Pancreas (tissue), 10 donors: ENCODE measurements at regions not wholly inside any gene's neighbourhood (a gene's known extent, or its start where the extent isn't known, plus 50 kb on each side); places are given as distances from the start of the nearest gene placed in this dataset.
A peak's percentile ranks its signal among the peaks of the same experiment; 100 is the strongest.

Experiments
- ATAC-seq, 4 donors: fragments of 200-7000 bp; cut with Tn5 transposase; one replicate each; pipeline versions ENCODE4 v1.8.0 to v1.9.1; 2020; ENCODE audit warnings: mild to moderate bottlenecking in 4 of 4, moderate library complexity in 4 of 4
- DNase-seq, 6 donors: peaks; one replicate each; pipeline ENCODE4 v3.0.0-alpha.2; 2020
- FAIRE-seq: peaks from 2 replicates; lab custom pipeline; 2012; peaks lifted over from hg19 to GRCh38; lab: Jason Lieb, UNC
- H3K27ac ChIP-seq, 4 donors: fragments of 200-600 bp; sonication (generic); 1 replicate in 3 of 4; 2 replicates in 1 of 4; pipeline versions ENCODE4 v1.5.0 to v1.8.0; 2020
- H3K27me3 ChIP-seq, 4 donors: fragments of 200-600 bp; one replicate each; pipeline ENCODE4 v1.8.0; 2021
- H3K36me3 ChIP-seq, 3 donors: fragments of 200-600 bp; sonication (generic) in 1 of 3; one replicate each; pipeline versions ENCODE4 v1.5.0 to v1.8.0; 2020 to 2021
- H3K4me1 ChIP-seq, 3 donors: fragments of 200-600 bp; one replicate each; pipeline ENCODE4 v1.8.0; 2021
- H3K4me3 ChIP-seq, 4 donors: fragments of 200-600 bp; sonication (generic) in 2 of 4; one replicate each; pipeline versions ENCODE4 v1.5.0 to v1.8.0; 2020 to 2021
- H3K9me3 ChIP-seq, 4 donors: fragments of 200-600 bp; one replicate each; pipeline ENCODE4 v1.8.0; 2021
- CTCF ChIP-seq, 4 donors: fragments of 200-600 bp; sonication (generic) in 3 of 4; IDR thresholded peaks; one replicate each; pipeline versions ENCODE4 v1.5.0 to v1.8.0; 2021; ENCODE audit warnings: antibody characterized with exemption in 4 of 4
- WGBS, 2 donors: extraction: QIAGEN DNeasy Blood & Tissue Kit; methylation state at CpG; one replicate each; pipeline ENCODE4 v1.1.7; 2013; 5-methylcytosine and 5-hydroxymethylcytosine counted together
- intact Hi-C, 3 donors: fragments of 100-400 bp; cut with DNase I; formaldehyde crosslinking; loops; one replicate each; pipeline versions ENCODE4 v1.11.1 to v1.14.2; 2022
- donor health status: healthy with polysubstance abuse.
- donor health status: DM: no; HTN: no; CAD: no; lungs with moderate emphysema.
- donor health status: DM: no; HTN: no; CAD: no.
- donor health status: control.
- donor health status: control.
- donor health status: Bipolar disorder and iron deficiency.
- donor health status: DM: yes; HTN: yes; CAD: no.
- donor health status: DM: no; HTN: no; CAD: no.
- donor health status: DM: no; HTN: no; CAD: no.
- donor health status: DM: yes; HTN: yes; CAD: no.

GRCh38 chr1:193313354-193314140 is 127.1 kb upstream of the B3GALT2 start:
- Histone ChIP-seq H3K27ac (no peak overlapping the region), H3K27me3 (no peaks in the 10 kb centered on the region), H3K4me3 (no peak overlapping the region), H3K36me3 (no peaks in the 10 kb centered on the region), H3K4me1 (peaks cover 0 to 7% (median 0%) of the 10 kb centered on the region in 3 donors), H3K9me3 (no peaks in the 10 kb centered on the region)
- no peak for ATAC-seq
- no peak for TF ChIP-seq CTCF (IDR thresholded peaks at IDR 0.05)
- 66 to 74% methylated on average over 15 of the region's 15 CpGs for WGBS, 2 donors
- intact Hi-C loops, result no loop called here
- no peak for DNase-seq
- FAIRE-seq, result no peak

GRCh38 chr1:193312432-193312831 is 126.0 kb upstream of the B3GALT2 start:
- Histone ChIP-seq H3K36me3 (no peaks in the 10 kb centered on the region), H3K27ac (no peak overlapping the region), H3K4me1 (peaks cover 0 to 7% (median 0%) of the 10 kb centered on the region in 3 donors), H3K27me3 (no peaks in the 10 kb centered on the region), H3K4me3 (no peak overlapping the region), H3K9me3 (no peaks in the 10 kb centered on the region)
- no peak for ATAC-seq
- 80 to 84% methylated on average over 4 of the region's 4 CpGs for WGBS, 2 donors
- intact Hi-C loops, result no loop called here
- no peak for FAIRE-seq
- TF ChIP-seq CTCF (IDR thresholded peaks at IDR 0.05), result no peak
- no peak for DNase-seq

- 75 to 76% methylated on average over 4 of the region's 4 CpGs for WGBS, 2 donors
- peaks cover 0 to 7% (median 0%) of the 10 kb centered on the region in 3 donors for H3K4me1 ChIP-seq
- no peak overlapping the region for H3K4me3 ChIP-seq
- no peak for TF ChIP-seq CTCF (IDR thresholded peaks at IDR 0.05)
- no peak overlapping the region for H3K27ac ChIP-seq
- H3K9me3 ChIP-seq, result no peaks in the 10 kb centered on the region
- no peaks in the 10 kb centered on the region for H3K27me3 ChIP-seq
- intact Hi-C loops, result no loop called here
- FAIRE-seq (no peak), DNase-seq (no peak), ATAC-seq (no peak)
- no peaks in the 10 kb centered on the region for H3K36me3 ChIP-seq
Observed at GRCh38 chr1:193311226-193311948, 125.0 kb upstream of the B3GALT2 start.

GRCh38 chr1:193310564-193310963 is 124.2 kb upstream of the B3GALT2 start:
- no peak for TF ChIP-seq CTCF (IDR thresholded peaks at IDR 0.05)
- intact Hi-C loops, result no loop called here
- Histone ChIP-seq H3K27ac (no peak overlapping the region), H3K4me3 (no peak overlapping the region), H3K27me3 (no peaks in the 10 kb centered on the region), H3K4me1 (peaks cover 0 to 7% (median 0%) of the 10 kb centered on the region in 3 donors), H3K9me3 (no peaks in the 10 kb centered on the region), H3K36me3 (no peaks in the 10 kb centered on the region)
- ATAC-seq, result peak in 3 of 4 donors; percentile 19 to 71 (median 45)
- WGBS, 2 donors, result 16 to 21% methylated on average over 3 of the region's 3 CpGs
- no peak for DNase-seq
- no peak for FAIRE-seq
